ENCODE measurements at regions not wholly inside any gene's neighbourhood (a gene's known extent, or its start where the extent isn't known, plus 50 kb on each side); places are given as distances from the start of the nearest gene placed in this dataset.

DNA sequence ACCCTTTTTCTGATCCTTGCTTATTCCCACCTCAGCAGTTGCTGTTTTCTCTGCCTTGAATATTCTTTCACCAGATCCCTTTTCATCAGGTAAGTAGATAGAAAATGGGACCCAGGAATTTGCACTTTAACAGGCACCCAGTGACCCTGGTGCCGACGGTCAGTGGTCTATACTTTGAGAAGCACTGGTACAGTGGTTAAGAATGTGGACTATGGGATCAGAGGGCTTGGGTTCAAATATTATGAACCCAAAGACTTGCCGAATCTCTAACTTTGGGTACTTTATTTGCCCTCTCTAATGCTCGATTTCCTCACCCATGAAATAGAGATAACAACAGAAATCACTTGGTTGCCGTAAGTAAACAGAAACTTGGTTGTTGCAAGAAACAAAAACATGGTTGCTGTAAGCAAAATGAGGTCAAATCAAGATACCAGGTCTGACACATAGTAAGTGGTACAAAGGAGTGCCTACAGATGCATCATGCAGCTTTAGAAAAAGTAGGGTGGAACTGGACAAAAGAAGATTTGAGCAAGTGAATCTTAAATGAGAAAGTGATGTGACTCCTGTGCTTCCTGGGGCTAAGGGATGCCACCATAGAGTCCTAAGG lies 69.5 kb upstream of the GLS start:
- DNase-seq, result no peak

DNA sequence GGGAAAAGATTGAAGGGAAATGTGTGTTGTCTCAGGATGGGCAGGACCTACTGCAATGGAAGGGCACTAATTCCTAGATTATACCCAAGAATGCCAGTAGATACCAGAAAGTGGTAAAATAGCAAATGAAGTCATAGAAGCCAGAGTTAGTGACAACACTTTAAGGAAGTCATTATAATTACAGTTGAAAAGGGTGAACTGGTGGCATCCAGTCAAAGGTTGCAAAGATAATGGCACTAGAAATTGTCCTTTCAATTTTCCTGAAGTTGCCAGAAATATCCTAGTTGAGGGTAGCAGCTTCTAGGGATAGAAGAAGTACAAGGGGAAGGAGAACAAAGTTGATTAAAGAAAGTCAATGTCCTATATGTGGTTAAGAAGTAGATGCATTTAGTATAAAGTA lies 68.8 kb upstream of the GLS start:
- no peak for DNase-seq

GRCh38 chr2:190812506-190813294 lies 67.9 kb upstream of the GLS start:
- DNase-seq, result no peak

- no peak for DNase-seq
Observed at GRCh38 chr2:190815226-190815625, 65.4 kb upstream of the GLS start.

GRCh38 chr2:190817082-190817481 lies 63.5 kb upstream of the GLS start:
- DNase-seq, result no peak

DNA sequence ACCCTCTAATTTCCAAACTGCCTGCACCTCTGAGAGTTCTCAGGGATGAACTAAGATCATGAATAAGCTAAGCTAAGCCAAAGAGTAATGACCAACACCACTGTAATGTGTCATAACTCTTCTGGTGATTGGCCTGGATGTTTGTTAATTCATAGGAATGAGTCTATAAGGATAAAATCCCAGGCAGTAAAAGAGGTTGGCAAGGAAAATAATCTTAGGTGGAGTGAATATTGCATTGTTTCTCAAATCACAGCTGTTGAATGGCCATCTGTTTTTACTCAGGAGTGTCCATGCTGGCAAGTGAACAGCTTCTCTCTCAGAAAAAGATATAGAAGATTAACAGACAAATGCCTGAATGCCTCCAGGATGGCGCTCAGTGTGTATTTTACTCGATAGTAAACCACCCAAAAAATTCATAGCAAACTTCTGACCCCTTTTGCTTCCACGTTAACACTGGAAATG lies 60.8 kb upstream of the GLS start:
- DNase-seq, result peak; percentile 59

DNA sequence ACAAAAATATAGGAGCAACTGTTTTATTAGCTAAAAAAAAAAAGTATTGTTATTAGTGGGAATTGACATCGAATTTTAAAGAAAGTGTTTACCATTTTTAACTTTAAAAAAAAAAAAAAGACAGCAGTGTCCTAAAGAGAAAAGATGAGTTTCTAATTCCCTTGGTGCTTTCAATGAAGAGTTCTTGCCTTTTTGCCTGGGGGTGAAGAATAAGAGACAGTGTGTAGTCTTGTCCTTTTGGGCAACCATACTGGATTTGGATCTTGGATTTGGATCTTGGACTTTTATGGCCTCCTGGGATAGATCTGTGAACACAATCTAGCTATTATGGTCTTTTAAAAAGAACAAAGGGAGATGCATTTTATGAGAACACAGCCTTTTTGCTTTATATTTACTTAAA lies 60.2 kb upstream of the GLS start:
- DNase-seq, result no peak

DNA sequence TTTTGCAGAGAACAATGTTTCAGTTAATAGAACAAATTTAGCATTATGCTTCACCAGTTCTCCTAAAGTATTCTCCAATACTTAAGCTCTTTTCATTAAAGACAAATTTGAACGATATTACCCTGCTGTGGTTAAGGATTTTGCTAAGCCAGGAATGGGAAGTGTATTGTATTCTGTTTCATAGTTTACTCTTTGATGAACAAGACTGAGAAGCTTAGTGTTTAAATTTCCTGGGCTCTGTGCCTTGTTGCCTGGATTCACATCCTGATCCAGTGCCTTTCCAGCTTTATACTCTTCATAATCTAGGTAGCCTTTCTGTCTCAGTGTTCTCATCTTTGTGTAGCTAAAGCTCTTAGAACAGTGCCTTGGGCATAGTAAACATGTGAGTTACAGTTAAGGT lies 58.6 kb upstream of the GLS start:
- no peak for DNase-seq

GRCh38 chr2:190827720-190828119 lies 52.9 kb upstream of the GLS start:
- no peak for DNase-seq

- no peak for DNase-seq
Observed at GRCh38 chr2:190829642-190830041, 51.0 kb upstream of the GLS start.

Data from right hindlimb (tissue), 1 donor.